Neural cell (in vitro differentiated cells): ENCODE measurements at regions not wholly inside any gene's neighbourhood (a gene's known extent, or its start where the extent isn't known, plus 50 kb on each side); places are given as distances from the start of the nearest gene placed in this dataset.

Source experiments
- CTCF ChIP-seq: fragments of 450-650 bp; IDR thresholded peaks from 2 replicates; pipeline ENCODE4 v1.5.1; 2014; ENCODE audit warnings: antibody characterized with exemption, mild to moderate bottlenecking, moderate library complexity; ENCODE audit not compliant: poor library complexity, severe bottlenecking
- EP300 ChIP-seq: fragments of 450-650 bp; conservative IDR thresholded peaks from 2 replicates; pipeline ENCODE4 v1.6.1; 2014; ENCODE audit warnings: antibody characterized with exemption, mild to moderate bottlenecking, moderate library complexity; ENCODE audit not compliant: poor library complexity, severe bottlenecking
- EZH2 ChIP-seq: fragments of 200-600, 300-800 bp; shearing (Covaris generic), sonication (generic); IDR thresholded peaks from 2 replicates; pipeline ENCODE4 v1.6.1; 2014; ENCODE audit warnings: antibody characterized with exemption, low read length, borderline replicate concordance, mild to moderate bottlenecking; ENCODE audit not compliant: insufficient read depth, poor library complexity, severe bottlenecking
- MXI1 ChIP-seq: fragments of 450-650 bp; conservative IDR thresholded peaks from 2 replicates; pipeline ENCODE4 v1.6.1; 2014; ENCODE audit warnings: antibody characterized with exemption, mild to moderate bottlenecking; ENCODE audit not compliant: poor library complexity, severe bottlenecking
- POLR2AphosphoS5 ChIP-seq: IDR thresholded peaks from 2 replicates; pipeline ENCODE4 v1.6.1; 2012
- RAD21 ChIP-seq: fragments of 450-650 bp; conservative IDR thresholded peaks from 2 replicates; pipeline ENCODE4 v1.6.1; 2014; ENCODE audit warnings: antibody characterized with exemption, mild to moderate bottlenecking, moderate library complexity
- REST ChIP-seq: IDR thresholded peaks from 2 replicates; pipeline ENCODE4 v1.6.1; 2012; ENCODE audit warnings: borderline replicate concordance
- SMC3 ChIP-seq: fragments of 450-650 bp; conservative IDR thresholded peaks from 2 replicates; pipeline ENCODE4 v1.6.1; 2014; ENCODE audit warnings: antibody characterized with exemption, mild to moderate bottlenecking, moderate library complexity; ENCODE audit not compliant: poor library complexity
- TAF1 ChIP-seq: IDR thresholded peaks from 2 replicates; pipeline ENCODE4 v1.6.1; 2012; ENCODE audit warnings: low read depth

- TF ChIP-seq CTCF: no peak
- no peak for TF ChIP-seq MXI1
- TF ChIP-seq POLR2AphosphoS5: no peak
- no peak for TF ChIP-seq EZH2
- TF ChIP-seq EP300: no peak
- no peak for TF ChIP-seq TAF1
- no peak for TF ChIP-seq RAD21
- no peak for TF ChIP-seq REST
- no peak for TF ChIP-seq SMC3
Observed at GRCh38 chr12:92509156-92509738, 193.5 kb upstream of the PLEKHG7 start.
